PC-9 (cell line): ENCODE measurements at regions not wholly inside any gene's neighbourhood (a gene's known extent, or its start where the extent isn't known, plus 50 kb on each side); places are given as distances from the start of the nearest gene placed in this dataset.

Experiments
- EZH2 ChIP-seq: fragments of 200-600 bp; sonication (generic); IDR thresholded peaks from 2 replicates; pipeline ENCODE4 v1.8.0; 2017; ENCODE audit warnings: antibody characterized with exemption, low read depth
- TF ChIP-seq, protein P1 (sequence below): fragments of 200-600 bp; sonication (generic); conservative IDR thresholded peaks from 2 replicates; pipeline ENCODE4 v1.6.1; 2017; ENCODE audit warnings: mixed run types, antibody characterized with exemption, mild to moderate bottlenecking, moderate library complexity

DNA sequence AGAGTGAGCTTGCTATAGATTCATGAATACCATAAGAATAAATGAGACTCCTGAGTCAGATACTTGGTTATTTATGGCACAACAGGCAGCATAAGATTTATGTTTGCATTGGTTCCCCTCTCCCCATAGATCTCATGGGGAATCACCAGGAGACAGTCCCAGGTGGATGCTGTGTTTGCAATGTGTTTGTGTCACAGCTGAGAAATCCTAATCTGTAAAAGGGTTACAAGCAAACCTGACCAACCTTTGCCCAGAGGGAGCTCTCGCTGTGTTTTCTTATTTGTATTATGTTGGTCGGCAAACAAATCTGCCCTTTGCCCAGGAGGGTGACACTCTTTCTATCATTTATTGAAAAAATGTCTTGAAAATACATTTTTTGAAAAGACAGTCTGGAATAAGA, 236.2 kb downstream of the ZPLD1 start:
- TF ChIP-seq, protein P1, sequence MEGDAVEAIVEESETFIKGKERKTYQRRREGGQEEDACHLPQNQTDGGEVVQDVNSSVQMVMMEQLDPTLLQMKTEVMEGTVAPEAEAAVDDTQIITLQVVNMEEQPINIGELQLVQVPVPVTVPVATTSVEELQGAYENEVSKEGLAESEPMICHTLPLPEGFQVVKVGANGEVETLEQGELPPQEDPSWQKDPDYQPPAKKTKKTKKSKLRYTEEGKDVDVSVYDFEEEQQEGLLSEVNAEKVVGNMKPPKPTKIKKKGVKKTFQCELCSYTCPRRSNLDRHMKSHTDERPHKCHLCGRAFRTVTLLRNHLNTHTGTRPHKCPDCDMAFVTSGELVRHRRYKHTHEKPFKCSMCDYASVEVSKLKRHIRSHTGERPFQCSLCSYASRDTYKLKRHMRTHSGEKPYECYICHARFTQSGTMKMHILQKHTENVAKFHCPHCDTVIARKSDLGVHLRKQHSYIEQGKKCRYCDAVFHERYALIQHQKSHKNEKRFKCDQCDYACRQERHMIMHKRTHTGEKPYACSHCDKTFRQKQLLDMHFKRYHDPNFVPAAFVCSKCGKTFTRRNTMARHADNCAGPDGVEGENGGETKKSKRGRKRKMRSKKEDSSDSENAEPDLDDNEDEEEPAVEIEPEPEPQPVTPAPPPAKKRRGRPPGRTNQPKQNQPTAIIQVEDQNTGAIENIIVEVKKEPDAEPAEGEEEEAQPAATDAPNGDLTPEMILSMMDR, result no peak
- TF ChIP-seq EZH2, result no peak
